NCI-H2227 (cell line): ENCODE measurements at regions not wholly inside any gene's neighbourhood (a gene's known extent, or its start where the extent isn't known, plus 50 kb on each side); places are given as distances from the start of the nearest gene placed in this dataset.
"Not testable (repeated sequence)": the region's sequence is repeated elsewhere in the genome, so short reads cannot be mapped to it uniquely, and the experiment has no call there.

Source experiments
- DNase-seq: peaks from one replicate; lab custom pipeline; 2025; ENCODE audit not compliant: unreplicated experiment; lab: John Stamatoyannopoulos, UW

DNA sequence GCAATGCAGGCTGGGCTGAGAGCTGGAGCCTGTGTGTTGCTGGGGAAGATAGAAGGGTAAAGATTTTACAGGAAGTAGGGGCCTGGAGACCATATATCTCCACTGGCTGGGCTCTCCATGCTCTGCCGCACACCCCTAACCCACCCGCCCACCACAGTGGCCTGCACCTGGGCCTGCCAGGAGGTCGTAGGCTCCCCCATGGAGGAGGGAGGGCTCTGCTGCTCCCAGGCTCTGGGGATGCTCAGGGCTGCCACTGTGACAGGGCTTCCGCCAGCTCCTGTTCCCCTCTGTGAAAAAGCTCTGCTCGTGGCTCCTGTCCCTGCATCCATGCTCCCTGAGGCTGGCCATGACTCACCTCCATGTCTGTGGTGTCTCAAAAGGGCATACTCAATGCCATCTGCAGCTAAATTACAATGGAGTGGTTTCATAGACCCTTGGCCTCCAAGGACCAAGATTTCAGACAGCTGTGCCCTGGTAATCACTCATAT is 106.0 kb downstream of the CXCL12 start:
- DNase-seq: no peak

DNA sequence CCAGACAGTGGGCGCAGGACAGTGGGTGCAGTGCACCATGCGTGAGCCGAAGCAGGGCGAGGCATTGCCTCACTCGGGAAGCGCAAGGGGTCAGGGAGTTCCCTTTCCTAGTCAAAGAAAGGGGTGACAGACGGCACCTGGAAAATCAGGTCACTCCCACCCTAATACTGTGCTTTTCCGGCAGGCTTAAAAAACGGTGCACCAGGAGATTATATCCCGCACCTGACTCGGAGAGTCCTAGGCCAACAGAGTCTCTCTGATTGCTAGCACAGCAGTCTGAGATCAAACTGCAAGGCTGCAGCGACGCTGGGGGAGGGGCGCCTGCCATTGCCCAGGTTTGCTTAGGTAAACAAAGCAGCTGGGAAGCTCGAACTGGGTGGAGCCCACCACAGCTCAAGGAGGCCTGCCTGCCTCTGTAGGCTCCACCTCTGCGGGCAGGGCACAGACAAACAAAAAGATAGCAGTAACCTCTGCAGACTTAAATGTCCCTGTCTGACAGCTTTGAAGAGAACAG is 116.4 kb downstream of the CXCL12 start:
- DNase-seq: not testable (repeated sequence)

DNA sequence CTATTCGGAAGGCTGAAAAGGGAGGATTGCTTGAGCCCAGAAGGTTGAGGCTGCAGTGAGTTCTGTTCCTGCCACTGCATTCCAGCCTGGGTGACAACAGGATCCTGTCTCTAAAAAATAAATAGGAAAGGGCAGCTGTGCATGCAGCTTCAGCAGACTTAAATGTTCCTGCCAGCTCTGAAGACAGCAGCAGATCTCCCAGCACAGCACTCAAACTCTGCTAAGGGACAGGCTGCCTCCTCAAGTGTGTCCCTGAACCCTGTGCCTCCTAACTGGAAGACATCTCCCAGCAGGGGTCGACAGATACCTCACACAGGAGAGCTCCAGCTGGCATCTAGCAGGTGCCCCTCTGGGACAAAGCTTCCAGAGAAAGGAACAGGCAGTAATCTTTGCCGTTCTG is 117.9 kb downstream of the CXCL12 start:
- DNase-seq: no peak

DNA sequence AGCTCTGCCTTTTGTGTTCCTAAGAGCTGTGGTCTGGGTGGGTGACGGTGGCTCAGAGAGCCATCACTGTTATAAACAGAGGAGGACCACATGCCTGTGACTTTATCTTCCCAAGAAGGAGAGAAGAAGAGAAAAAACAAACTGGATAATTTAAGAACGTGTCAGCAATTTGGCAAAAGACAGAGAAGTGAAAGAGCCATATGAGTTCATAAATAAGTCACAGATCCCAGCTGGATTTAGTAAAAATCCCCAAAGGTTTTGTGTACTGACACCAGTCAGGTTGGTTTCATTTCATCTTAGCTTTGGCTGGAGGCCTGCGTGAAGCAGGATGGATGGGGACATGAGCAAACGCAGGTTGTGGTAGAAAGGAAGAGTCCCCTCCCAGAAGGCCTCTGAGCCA is 120.7 kb downstream of the CXCL12 start:
- DNase-seq: no peak

DNA sequence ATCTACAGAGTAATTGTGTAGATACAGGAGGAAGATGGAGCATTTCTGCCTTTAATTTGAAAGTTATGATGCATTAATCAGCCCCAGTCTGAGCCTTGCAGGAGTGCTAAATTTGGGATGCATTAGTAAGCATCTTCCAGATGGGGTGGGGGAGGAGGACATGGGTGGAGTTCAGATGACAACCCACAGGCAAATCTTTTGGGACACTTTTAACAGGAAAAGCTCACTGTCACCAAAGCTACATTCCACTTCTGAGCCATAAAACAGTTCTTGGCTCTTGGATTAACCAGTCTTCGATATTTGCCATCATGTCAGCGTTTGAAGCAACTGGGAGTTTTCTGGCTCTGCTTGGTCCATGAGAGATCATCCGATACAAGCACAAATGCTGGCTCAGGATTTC is 121.1 kb downstream of the CXCL12 start:
- no peak for DNase-seq

DNA sequence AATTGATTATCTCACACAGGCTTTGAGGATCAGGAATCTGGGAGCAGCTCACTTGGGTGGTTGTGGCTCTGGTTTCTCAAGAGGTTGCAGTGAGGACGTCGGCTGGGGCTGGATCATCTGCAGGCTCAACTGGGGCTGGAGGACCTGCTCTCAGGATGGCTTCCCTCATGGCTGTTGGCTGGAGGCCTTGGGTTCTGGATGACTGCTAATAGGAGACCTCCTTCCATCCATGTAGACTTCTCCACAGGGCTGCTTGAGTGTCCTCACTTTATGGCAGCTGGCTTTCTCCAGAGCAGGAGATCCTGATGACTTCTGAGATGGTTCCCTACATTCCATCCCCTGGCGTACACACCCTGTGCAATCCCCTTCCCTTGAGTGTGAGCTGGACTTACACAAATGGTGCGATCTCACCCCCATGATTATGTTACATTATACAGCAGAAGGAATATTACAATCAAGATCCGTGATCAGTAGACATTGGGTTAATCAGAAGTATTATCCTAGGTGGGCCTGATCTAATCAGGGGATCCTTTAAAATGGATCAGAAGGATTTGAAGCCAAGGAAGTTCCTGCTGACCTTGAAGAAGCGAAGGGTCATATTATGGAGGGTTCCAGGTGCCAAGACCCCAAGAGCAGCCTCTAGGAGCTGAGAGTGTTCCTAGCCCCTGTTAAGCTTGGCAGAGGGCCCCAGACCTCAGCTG is 122.2 kb downstream of the CXCL12 start:
- DNase-seq: no peak

DNA sequence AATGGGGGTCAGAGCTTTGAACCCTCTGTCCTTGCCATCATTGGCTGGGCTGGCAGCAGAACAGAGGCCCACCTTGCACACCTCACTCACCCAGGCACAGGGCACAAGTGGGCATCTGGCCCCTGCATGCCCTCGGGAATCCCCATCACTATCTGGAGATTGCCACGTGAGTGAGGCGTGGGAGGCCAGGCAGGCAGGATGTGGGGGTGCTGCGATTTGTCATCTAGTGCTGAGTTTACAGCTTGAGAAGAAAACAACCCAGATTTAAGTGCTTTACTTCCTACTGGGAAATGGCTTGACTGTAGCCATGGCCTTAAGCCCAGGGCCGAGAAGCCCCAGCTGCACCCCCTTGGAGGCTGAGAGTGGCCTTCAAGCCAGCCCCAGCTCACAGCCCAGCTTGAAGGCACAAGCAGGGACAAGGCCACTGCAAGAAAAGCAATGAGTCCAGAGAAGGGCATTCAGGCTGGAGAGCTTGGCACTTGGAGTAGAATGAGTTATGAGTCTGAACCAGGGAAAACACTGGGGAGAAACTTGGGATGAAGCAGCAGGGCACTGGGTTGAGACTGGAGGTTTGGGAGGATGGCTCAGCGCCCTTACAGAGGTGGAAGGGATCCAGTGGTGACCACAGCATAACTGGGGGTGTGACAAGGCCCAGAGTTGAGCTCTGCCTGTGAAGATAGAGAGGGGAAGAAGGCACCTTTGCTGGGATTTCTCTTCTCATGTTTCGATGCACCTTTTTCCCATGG is 123.0 kb downstream of the CXCL12 start:
- DNase-seq: no peak

DNA sequence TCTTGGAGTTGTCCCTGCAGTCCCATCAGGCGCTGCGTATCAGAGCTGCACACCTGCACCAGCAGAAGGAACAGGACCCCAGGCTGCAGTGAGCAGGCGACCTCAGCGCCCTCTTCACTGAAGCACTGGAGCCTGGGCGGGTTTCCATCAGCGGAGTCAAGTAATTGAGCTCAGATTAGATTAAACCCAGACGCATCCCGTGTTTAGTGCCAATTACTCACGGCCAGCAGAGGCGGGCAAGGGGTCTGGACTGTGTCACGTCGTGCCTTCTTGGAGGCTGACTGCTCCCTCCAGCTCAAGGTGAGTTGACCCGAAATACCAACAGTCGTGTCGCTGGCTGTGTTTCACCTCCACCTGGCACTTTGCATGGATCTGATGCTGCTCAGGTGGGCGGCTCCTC is 123.6 kb downstream of the CXCL12 start:
- DNase-seq: no peak

DNA sequence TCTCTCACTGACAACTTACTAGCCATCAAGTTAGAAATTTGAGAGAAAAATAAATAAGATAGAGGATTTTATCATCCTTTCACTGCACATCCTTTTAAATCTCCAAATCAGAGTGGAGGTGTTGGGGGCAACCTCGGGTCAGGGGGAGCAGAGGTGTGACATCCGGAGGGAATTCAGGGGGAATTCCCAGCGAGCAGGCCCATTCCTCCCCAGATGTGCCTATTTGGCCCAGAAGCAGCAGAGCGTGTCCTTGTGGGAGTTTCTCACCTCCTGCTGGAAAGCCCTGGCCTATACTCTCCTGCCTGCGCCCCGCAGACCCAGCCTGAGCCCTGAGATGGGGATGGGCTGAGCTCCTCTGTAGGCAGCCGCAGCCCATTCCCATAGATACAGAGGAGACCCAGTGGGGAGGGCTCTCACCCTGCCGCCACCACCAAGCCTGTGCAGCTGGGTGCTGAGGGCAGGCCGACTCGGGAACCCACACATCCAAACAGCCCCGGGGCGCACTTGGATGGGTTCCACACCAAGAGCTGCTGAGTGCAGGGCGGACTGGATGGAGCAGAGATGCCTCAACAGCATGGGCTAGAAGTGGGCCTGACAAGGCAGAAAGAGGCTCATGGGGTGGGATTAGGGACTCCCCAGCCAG is 124.5 kb downstream of the CXCL12 start:
- DNase-seq: no peak

DNA sequence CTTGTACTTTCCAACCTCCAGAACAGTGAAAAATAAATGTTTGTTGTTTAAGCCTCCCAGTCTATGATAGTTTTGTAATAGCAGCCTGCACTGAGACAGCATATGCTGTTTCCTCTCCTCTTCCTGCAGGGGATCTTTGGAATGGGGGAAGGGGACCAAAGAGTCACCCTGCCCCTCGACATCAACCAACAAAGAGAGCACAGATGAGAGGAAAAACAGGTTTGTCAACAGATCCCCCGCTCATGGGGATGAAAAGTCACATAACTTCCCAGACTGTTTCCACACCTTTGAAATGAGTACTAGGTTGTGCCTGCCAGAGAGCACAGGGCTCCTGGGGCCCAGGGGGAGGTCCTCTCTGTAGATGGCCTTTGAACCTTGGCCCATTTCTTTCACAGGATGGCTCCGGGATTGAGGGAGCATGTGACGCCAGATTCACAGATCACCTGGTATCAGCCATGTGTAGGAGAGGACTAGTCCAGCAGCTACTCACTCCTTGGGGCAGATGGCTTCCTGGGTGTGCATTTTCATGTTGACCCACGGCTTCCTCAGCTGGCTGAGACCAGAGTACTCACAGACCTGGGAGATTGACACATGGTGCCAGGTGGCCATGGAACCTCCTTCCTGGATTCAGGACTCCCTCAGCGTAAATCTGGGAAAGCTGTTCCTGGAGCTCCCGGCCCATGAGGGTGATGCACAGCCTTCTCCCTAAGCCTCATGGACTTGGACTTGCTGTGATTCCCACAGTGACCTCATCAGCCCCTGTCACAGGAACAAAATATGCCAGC is 125.6 kb downstream of the CXCL12 start:
- DNase-seq: no peak

DNA sequence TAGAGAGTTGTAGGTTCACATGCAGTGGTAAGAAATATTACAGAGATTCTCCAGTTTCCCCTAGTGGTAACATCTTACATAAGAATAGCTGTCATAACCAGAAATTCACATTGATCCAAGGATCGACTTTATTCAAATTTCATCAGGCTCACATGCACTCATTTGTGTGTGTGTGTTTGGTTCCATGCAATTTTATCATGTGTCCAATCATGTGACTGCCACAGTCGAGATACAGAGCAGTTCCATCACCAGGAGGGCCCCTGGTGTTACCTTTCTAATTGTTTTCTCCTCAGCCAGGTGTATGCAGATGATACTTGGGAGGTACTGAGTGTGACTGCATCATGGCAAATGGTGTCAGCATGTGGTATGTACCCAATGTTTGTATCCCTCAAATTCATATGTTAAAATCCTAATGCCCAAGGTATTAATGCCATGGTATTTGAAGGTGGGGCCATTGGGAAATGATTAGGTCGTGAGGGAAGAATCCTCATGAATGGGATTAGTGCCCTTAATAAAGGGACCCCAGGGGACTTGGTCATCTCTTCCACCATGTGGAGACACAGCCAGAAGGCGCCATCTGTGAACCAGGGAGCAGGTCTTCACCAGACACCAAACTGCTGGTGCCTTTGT is 126.3 kb downstream of the CXCL12 start:
- no peak for DNase-seq

DNA sequence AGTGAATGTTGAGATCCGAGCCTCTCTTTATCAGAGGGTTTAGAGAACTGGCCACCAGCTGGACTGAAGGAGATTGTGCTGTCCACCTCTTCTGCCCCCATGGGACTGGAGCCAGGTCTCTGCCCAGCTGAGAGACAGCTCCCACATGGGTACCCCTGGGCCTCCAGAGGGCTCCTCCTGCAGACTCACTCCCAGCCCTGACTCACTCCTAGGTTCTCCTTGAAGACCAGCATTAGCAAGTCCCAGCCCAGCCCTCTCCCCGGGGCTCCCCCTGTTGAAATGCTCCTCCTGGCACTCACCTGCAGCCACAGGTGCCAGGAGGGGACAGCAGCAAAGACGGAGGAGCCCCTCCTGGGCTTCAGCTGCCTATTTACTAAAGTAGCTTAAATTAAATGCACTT is 126.9 kb downstream of the CXCL12 start:
- DNase-seq: no peak

DNA sequence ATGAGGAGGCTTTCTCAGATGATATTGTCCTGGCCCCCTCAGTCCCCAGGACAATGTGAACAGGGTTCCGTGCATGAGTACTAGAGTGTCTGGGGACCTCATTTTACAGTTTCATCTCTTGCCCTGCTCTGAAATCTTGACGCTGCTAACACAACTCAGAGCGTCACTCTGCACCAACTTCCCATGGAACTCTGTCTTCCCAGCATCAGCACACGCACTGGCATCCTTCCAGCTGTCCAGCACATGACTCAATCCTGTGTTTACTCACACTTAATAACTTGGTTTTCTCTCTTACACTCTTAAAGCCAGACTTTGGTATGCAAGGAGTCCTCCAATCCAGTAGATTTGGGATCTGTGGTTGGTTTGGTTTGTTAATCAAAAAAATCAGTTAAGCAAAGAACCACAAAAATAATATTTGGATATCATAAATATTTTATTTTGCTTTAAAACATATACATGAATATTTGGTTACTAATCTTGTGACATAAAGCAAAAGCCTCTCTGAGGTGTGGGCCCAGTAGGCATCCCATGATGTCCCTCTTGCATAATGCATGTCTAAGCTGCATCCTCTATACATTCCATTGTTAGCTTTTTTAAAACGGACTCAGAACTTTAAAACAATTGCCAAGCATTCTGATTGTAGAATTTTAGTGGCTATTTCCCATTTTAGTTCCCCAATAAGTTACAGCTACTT is 131.0 kb downstream of the CXCL12 start:
- no peak for DNase-seq

DNA sequence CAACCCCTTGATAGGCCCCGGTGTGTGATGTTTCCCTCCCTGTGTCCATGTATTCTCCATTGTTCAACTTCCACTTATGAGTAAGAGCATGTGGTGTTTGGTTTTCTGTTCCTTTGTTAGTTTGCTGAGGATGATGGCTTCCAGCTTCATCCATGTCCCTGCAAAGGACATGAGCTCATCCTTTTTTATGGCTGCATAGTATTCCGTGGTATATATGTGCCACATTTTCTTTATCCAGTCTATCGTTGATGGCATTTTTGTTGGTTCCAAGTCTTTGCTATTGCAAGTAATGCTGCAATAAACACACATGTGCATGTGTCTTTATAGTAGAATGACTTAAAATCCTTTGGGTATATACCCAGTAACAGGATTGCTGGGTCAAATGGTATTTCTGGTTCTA is 132.3 kb downstream of the CXCL12 start:
- DNase-seq: not testable (repeated sequence)

DNA sequence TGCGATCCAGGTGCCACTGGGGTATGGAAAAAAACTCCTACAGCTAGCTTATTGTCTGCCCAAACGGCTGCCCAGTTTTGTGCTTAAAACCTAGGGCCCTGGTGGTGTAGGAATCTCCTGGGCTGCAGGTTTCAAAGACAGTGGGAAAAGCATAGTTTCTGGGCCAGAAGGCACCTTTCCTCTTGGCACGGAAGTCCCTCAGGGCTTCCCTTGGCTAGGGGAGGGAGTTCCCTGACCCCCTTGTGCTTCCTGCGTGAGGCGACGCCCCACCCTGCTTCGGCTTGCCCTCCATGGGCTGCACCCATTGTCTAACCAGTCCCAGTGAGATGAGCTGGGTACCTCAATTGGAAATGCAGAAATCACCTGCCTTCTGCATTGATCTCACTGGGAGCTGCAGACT is 135.0 kb downstream of the CXCL12 start:
- DNase-seq: not testable (repeated sequence)

DNA sequence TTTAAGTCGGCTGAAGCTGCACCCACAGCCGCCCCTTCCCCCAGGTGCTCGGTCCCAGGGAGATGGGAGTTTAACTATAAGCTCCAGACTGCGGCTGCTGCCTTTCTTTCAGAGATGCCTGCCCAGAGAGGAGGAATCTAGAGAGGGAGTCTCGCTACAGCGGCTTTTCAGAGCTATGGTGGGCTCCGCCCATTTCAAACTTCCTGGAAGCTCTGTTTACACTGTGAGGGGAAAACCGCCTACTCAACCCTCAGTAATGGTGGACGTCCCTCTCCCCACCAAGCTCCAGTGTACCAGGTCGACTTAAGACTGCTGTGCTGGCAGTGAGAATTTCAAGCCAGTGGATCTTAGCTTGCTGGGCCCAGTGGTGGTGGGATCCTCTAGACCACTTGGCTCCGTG is 135.4 kb downstream of the CXCL12 start:
- DNase-seq: no peak

DNA sequence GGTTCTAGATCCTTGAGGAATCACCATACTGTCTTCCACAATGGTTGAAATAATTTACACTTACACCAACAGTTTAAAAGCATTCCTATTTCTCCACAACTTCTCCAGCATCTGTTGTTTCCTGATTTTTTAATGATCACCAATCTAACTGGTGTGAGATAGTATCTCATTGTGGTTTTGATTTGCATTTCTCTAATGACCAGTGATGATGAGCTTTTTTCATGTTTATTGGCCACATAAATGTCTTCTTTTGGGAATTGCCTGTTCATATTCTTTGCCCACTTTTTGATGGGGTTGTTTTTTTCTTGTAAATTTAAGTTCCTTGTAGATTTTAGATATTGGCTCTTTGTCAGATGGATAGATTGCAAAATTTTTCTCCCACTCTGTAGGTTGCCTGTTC is 138.2 kb downstream of the CXCL12 start:
- not testable (repeated sequence) for DNase-seq

DNA sequence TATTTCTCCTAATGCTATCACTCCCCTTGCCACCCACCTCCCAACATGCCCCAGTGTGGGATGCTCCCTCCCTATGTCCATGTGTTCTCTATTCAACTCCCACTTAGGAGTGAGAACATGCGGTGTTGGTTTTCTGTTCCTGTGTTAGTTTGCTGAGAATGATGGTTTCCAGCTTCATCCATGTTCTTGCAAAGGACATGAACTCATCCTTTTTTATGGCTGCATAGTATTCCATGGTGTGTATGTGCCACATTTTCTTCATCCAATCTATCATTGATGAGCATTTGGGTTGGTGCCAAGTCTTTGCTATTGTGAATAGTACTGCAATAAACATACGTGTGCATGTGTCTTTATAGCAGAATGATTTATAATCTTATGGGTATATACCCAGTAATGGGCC is 138.6 kb downstream of the CXCL12 start:
- DNase-seq: not testable (repeated sequence)

DNA sequence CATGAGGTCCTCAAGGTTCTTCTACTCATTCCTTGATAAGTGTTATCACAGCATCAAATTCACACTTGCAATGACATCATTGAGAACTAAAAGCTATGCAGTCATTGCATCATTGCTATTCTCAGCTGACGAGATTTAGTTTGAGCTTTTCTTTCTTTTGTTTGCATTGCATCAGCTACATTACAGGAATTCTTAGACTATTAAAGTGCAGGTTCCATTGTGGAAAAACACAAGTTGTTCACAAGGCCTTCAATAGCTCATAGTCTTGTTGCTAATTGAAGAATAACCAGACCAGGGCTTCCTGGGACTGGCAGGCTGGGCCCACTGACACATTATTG is 139.3 kb downstream of the CXCL12 start:
- no peak for DNase-seq
